HEK293 (cell line): ENCODE measurements at regions not wholly inside any gene's neighbourhood (a gene's known extent, or its start where the extent isn't known, plus 50 kb on each side); places are given as distances from the start of the nearest gene placed in this dataset.

Experiments
- GFI1B ChIP-seq: fragments of 450-650 bp; formaldehyde crosslinking; IDR thresholded peaks from 2 replicates; pipeline ENCODE4 v1.5.1; 2016; ENCODE audit warnings: missing biosample characterization, missing genetic modification characterization
- MYNN ChIP-seq: fragments of 450-650 bp; formaldehyde crosslinking; IDR thresholded peaks from 2 replicates; pipeline ENCODE4 v1.5.1; 2016; ENCODE audit warnings: missing biosample characterization, missing genetic modification characterization, borderline replicate concordance
- PATZ1 ChIP-seq: fragments of 450-650 bp; formaldehyde crosslinking; IDR thresholded peaks from 2 replicates; pipeline ENCODE4 v1.5.1; 2016; ENCODE audit warnings: missing biosample characterization, missing genetic modification characterization
- REPIN1 ChIP-seq: fragments of 450-650 bp; formaldehyde crosslinking; IDR thresholded peaks from 2 replicates; pipeline ENCODE4 v1.5.1; 2017; ENCODE audit warnings: missing biosample characterization, missing genetic modification characterization, low read depth
- SCRT1 ChIP-seq: fragments of 450-650 bp; formaldehyde crosslinking; IDR thresholded peaks from 2 replicates; pipeline ENCODE4 v1.5.1; 2016; ENCODE audit warnings: missing biosample characterization, missing genetic modification characterization, borderline replicate concordance
- ZBTB17 ChIP-seq: fragments of 450-650 bp; formaldehyde crosslinking; IDR thresholded peaks from 2 replicates; pipeline ENCODE4 v1.5.1; 2016; ENCODE audit warnings: missing biosample characterization, missing genetic modification characterization
- ZBTB49 ChIP-seq: fragments of 450-650 bp; formaldehyde crosslinking; IDR thresholded peaks from 2 replicates; pipeline ENCODE4 v1.5.1; 2016; ENCODE audit warnings: missing biosample characterization, missing genetic modification characterization, low read depth
- ZFP41 ChIP-seq: fragments of 450-650 bp; formaldehyde crosslinking; IDR thresholded peaks from 2 replicates; pipeline ENCODE4 v1.5.1; 2016; ENCODE audit warnings: missing biosample characterization, missing genetic modification characterization, borderline replicate concordance
- ZNF112 ChIP-seq: fragments of 450-650 bp; formaldehyde crosslinking; IDR thresholded peaks from 2 replicates; pipeline ENCODE4 v1.5.0; 2017; ENCODE audit warnings: missing biosample characterization, missing genetic modification characterization
- ZNF146 ChIP-seq: fragments of 450-650 bp; formaldehyde crosslinking; IDR thresholded peaks from 2 replicates; pipeline ENCODE4 v1.5.1; 2016; ENCODE audit warnings: missing biosample characterization, missing genetic modification characterization
- ZNF169 ChIP-seq: fragments of 450-650 bp; formaldehyde crosslinking; IDR thresholded peaks from 2 replicates; pipeline ENCODE4 v1.5.1; 2016; ENCODE audit warnings: missing biosample characterization, missing genetic modification characterization
- ZNF19 ChIP-seq: fragments of 450-650 bp; formaldehyde crosslinking; IDR thresholded peaks from 2 replicates; pipeline ENCODE4; 2016; ENCODE audit warnings: missing biosample characterization, missing genetic modification characterization, low read depth
- ZNF223 ChIP-seq: fragments of 450-650 bp; formaldehyde crosslinking; IDR thresholded peaks from 2 replicates; pipeline ENCODE4 v1.5.1; 2016; ENCODE audit warnings: missing biosample characterization, missing genetic modification characterization
- ZNF23 ChIP-seq: fragments of 450-650 bp; formaldehyde crosslinking; IDR thresholded peaks from 2 replicates; pipeline ENCODE4 v1.5.1; 2016; ENCODE audit warnings: missing biosample characterization, missing genetic modification characterization, borderline replicate concordance
- ZNF26 ChIP-seq: fragments of 450-650 bp; formaldehyde crosslinking; IDR thresholded peaks from 2 replicates; pipeline ENCODE4 v1.5.1; 2016; ENCODE audit warnings: missing biosample characterization, missing genetic modification characterization
- ZNF274 ChIP-seq, 2 experiments: fragments of 200-500 bp in 1 of 2; fragments of 450-650 bp in 1 of 2; sonication (Bioruptor generic) in 1 of 2; formaldehyde crosslinking in 1 of 2; IDR thresholded peaks; 2 replicates each; pipeline versions ENCODE4 v1.5.1 to v1.6.1; 2014 to 2016; ENCODE audit warnings: borderline replicate concordance in 1 of 2, inconsistent platforms in 1 of 2, low read length in 1 of 2, missing biosample characterization in 1 of 2, missing genetic modification characterization in 1 of 2
- ZNF391 ChIP-seq: fragments of 450-650 bp; formaldehyde crosslinking; IDR thresholded peaks from 2 replicates; pipeline ENCODE4 v1.5.1; 2016; ENCODE audit warnings: low read depth, missing biosample characterization, missing genetic modification characterization, borderline replicate concordance
- ZNF555 ChIP-seq: fragments of 450-650 bp; formaldehyde crosslinking; conservative IDR thresholded peaks from 2 replicates; pipeline ENCODE4 v1.5.1; 2017; ENCODE audit warnings: missing biosample characterization, mild to moderate bottlenecking, missing genetic modification characterization, inconsistent platforms
- ZNF571 ChIP-seq: fragments of 450-650 bp; formaldehyde crosslinking; IDR thresholded peaks from 2 replicates; pipeline ENCODE4 v1.5.0; 2017; ENCODE audit warnings: missing biosample characterization, missing genetic modification characterization
- ZNF585B ChIP-seq: fragments of 450-650 bp; formaldehyde crosslinking; IDR thresholded peaks from 2 replicates; pipeline ENCODE4 v1.5.1; 2016; ENCODE audit warnings: missing biosample characterization, missing genetic modification characterization
- ZNF610 ChIP-seq: fragments of 450-650 bp; formaldehyde crosslinking; IDR thresholded peaks from 2 replicates; pipeline ENCODE4 v1.5.1; 2016; ENCODE audit warnings: missing biosample characterization, missing genetic modification characterization, borderline replicate concordance
- ZNF624 ChIP-seq: fragments of 450-650 bp; formaldehyde crosslinking; IDR thresholded peaks from 2 replicates; pipeline ENCODE4 v1.5.1; 2017; ENCODE audit warnings: missing biosample characterization, missing genetic modification characterization
- ZNF654 ChIP-seq: fragments of 450-650 bp; formaldehyde crosslinking; IDR thresholded peaks from 2 replicates; pipeline ENCODE4 v1.5.1; 2016; ENCODE audit warnings: low read depth, missing biosample characterization, missing genetic modification characterization
- ZNF677 ChIP-seq: fragments of 450-650 bp; IDR thresholded peaks from 2 replicates; pipeline ENCODE4 v1.5.0; 2018; ENCODE audit warnings: missing biosample characterization, mild to moderate bottlenecking, missing genetic modification characterization, moderate library complexity
- ZNF704 ChIP-seq: fragments of 450-650 bp; formaldehyde crosslinking; IDR thresholded peaks from 2 replicates; pipeline ENCODE4 v1.5.1; 2016; ENCODE audit warnings: missing biosample characterization, missing genetic modification characterization
- ZNF747 ChIP-seq: fragments of 450-650 bp; formaldehyde crosslinking; IDR thresholded peaks from 2 replicates; pipeline ENCODE4 v1.5.1; 2016; ENCODE audit warnings: missing biosample characterization, missing genetic modification characterization
- ZNF76 ChIP-seq: fragments of 450-650 bp; formaldehyde crosslinking; IDR thresholded peaks from 2 replicates; pipeline ENCODE4; 2016; ENCODE audit warnings: low read depth, missing biosample characterization, missing genetic modification characterization, borderline replicate concordance
- ZNF837 ChIP-seq: fragments of 450-650 bp; formaldehyde crosslinking; IDR thresholded peaks from 2 replicates; pipeline ENCODE4 v1.5.1; 2016; ENCODE audit warnings: missing biosample characterization, missing genetic modification characterization
- ZSCAN16 ChIP-seq: fragments of 450-650 bp; formaldehyde crosslinking; IDR thresholded peaks from 2 replicates; pipeline ENCODE4 v1.5.1; 2016; ENCODE audit warnings: missing biosample characterization, missing genetic modification characterization
- TF ChIP-seq, protein P1 (sequence below): fragments of 450-650 bp; formaldehyde crosslinking; IDR thresholded peaks from 2 replicates; pipeline ENCODE4 v1.5.1; 2016; ENCODE audit warnings: missing biosample characterization, missing genetic modification characterization

GRCh38 chr6:27547157-27548075 is 74.5 kb upstream of the ZNF184 start (continued):
- TF ChIP-seq ZNF26, result no peak
- no peak for TF ChIP-seq ZNF704 (tag by site-specific recombination)
- no peak for TF ChIP-seq ZNF23 (tag by site-specific recombination)
- TF ChIP-seq ZNF223 (tag by site-specific recombination), result no peak
- no peak for TF ChIP-seq ZNF837 (tag by site-specific recombination)
- TF ChIP-seq SCRT1, result no peak
- no peak for TF ChIP-seq ZNF747 (tag by site-specific recombination)
- 0 out of 2 replicates have a peak, but pooled peaks have one; percentile 40 for TF ChIP-seq ZNF610 (tag by site-specific recombination)
- TF ChIP-seq ZNF585B (tag by site-specific recombination), result peak; percentile 99
- TF ChIP-seq ZSCAN16 (tag by site-specific recombination), result no peak
- no peak for TF ChIP-seq ZNF624 (tag by site-specific recombination)
- no peak for TF ChIP-seq ZNF19 (tag by site-specific recombination)
- TF ChIP-seq ZNF677 (tag by site-specific recombination), result no peak
- TF ChIP-seq, protein P1, sequence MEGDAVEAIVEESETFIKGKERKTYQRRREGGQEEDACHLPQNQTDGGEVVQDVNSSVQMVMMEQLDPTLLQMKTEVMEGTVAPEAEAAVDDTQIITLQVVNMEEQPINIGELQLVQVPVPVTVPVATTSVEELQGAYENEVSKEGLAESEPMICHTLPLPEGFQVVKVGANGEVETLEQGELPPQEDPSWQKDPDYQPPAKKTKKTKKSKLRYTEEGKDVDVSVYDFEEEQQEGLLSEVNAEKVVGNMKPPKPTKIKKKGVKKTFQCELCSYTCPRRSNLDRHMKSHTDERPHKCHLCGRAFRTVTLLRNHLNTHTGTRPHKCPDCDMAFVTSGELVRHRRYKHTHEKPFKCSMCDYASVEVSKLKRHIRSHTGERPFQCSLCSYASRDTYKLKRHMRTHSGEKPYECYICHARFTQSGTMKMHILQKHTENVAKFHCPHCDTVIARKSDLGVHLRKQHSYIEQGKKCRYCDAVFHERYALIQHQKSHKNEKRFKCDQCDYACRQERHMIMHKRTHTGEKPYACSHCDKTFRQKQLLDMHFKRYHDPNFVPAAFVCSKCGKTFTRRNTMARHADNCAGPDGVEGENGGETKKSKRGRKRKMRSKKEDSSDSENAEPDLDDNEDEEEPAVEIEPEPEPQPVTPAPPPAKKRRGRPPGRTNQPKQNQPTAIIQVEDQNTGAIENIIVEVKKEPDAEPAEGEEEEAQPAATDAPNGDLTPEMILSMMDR (tag by site-specific recombination), result no peak
- TF ChIP-seq ZNF169 (tag by site-specific recombination), result no peak
- no peak for TF ChIP-seq MYNN (tag by site-specific recombination)
- no peak for TF ChIP-seq ZNF274 (IDR thresholded peaks at IDR 0.05; ENCODE audit: low read length)
- TF ChIP-seq ZNF274 (tag by site-specific recombination; IDR thresholded peaks at IDR 0.05; ENCODE audit: borderline replicate concordance), result no peak
- TF ChIP-seq ZBTB17 (tag by site-specific recombination), result peak; percentile 93
- TF ChIP-seq ZNF391 (tag by site-specific recombination), result no peak; the same call in 1 of the 2 replicates
- TF ChIP-seq ZNF76 (tag by site-specific recombination), result peak; percentile 34; the same call in 1 of the 2 replicates
- TF ChIP-seq ZNF146 (tag by site-specific recombination), result no peak
- 0 out of 2 replicates have a peak, but pooled peaks have one; percentile 15 for TF ChIP-seq REPIN1 (tag by site-specific recombination)
- TF ChIP-seq ZNF654, result no peak
- TF ChIP-seq ZNF571 (tag by site-specific recombination), result no peak
- TF ChIP-seq ZNF555 (tag by site-specific recombination), result no peak
- no peak for TF ChIP-seq ZNF112 (tag by site-specific recombination)
- no peak for TF ChIP-seq ZBTB49 (tag by site-specific recombination)
- TF ChIP-seq GFI1B, result no peak
- TF ChIP-seq ZFP41 (tag by site-specific recombination), result no peak
- peak; percentile 43 for TF ChIP-seq PATZ1 (tag by site-specific recombination)
